CD14-positive monocyte (primary cell): ENCODE measurements at regions not wholly inside any gene's neighbourhood (a gene's known extent, or its start where the extent isn't known, plus 50 kb on each side); places are given as distances from the start of the nearest gene placed in this dataset.

ENCODE experiments used
- DNase-seq, 3 donors: peaks; one replicate each; pipeline ENCODE4 v3.0.0-alpha.2; 2011 to 2022
- H2AFZ ChIP-seq: 2 replicates; pipeline ENCODE4 v1.6.0; 2012; ENCODE audit warnings: mild to moderate bottlenecking, low read depth, low read length, inconsistent platforms; ENCODE audit not compliant: insufficient read depth, poor library complexity, severe bottlenecking
- H3K27ac ChIP-seq, 2 donors: 1 replicate in 1 of 2; 2 replicates in 1 of 2; pipeline ENCODE4 v1.5.1; 2012 to 2013; ENCODE audit warnings: low read length in 2 of 2, control low read depth in 1 of 2, inconsistent platforms in 1 of 2, low read depth in 1 of 2, mild to moderate bottlenecking in 1 of 2
- H3K27me3 ChIP-seq, 2 donors: one replicate each; pipeline versions ENCODE4 v1.6.0 to v1.6.1; 2011 to 2013; ENCODE audit warnings: low read length in 2 of 2; ENCODE audit not compliant: control insufficient read depth in 2 of 2, insufficient read depth in 2 of 2
- H3K36me3 ChIP-seq, 2 donors: replicated peaks in 1 of 2; 1 replicate in 1 of 2; 2 replicates in 1 of 2; pipeline versions ENCODE4 v1.5.1 to v1.6.1; 2012 to 2013; ENCODE audit warnings: low read length in 2 of 2, control low read depth in 1 of 2, inconsistent platforms in 1 of 2, mild to moderate bottlenecking in 1 of 2; ENCODE audit not compliant: insufficient read depth in 2 of 2, control insufficient read depth in 1 of 2
- H3K4me1 ChIP-seq, 2 donors: 1 replicate in 1 of 2; 2 replicates in 1 of 2; pipeline versions ENCODE4 v1.5.1 to v1.6.1; 2012 to 2013; ENCODE audit warnings: low read length in 2 of 2, control low read depth in 1 of 2, inconsistent platforms in 1 of 2, mild to moderate bottlenecking in 1 of 2, moderate library complexity in 1 of 2; ENCODE audit not compliant: insufficient read depth in 2 of 2, control insufficient read depth in 1 of 2
- H3K4me2 ChIP-seq: replicated peaks from 2 replicates; pipeline ENCODE3; 2012; ENCODE audit warnings: low read length, moderate library complexity, mild to moderate bottlenecking; ENCODE audit not compliant: poor library complexity, severe bottlenecking; ENCODE audit errors: extremely low read depth
- H3K4me3 ChIP-seq, 3 experiments: fragments of 200-600 bp in 1 of 3; sonication (generic) in 1 of 3; replicated peaks in 1 of 3; 1 replicate in 2 of 3; 2 replicates in 1 of 3; pipeline ENCODE4 v1.5.1; 2011 to 2013; ENCODE audit warnings: low read length in 3 of 3, mild to moderate bottlenecking in 3 of 3, control low read depth in 2 of 3, low read depth in 2 of 3, inconsistent platforms in 1 of 3, moderate library complexity in 1 of 3
- H3K79me2 ChIP-seq: 2 replicates; pipeline ENCODE4 v1.6.0; 2012; ENCODE audit warnings: mild to moderate bottlenecking, control low read depth, inconsistent platforms, low read length, moderate library complexity; ENCODE audit not compliant: insufficient read depth
- H3K9ac ChIP-seq: 2 replicates; pipeline ENCODE4 v1.6.0; 2017; ENCODE audit warnings: low read length, mild to moderate bottlenecking; ENCODE audit not compliant: insufficient read depth, poor library complexity, severe bottlenecking
- H3K9me3 ChIP-seq, 2 donors: replicated peaks in 1 of 2; 1 replicate in 1 of 2; 2 replicates in 1 of 2; pipeline versions ENCODE4 v1.5.1 to v1.6.1; 2012 to 2013; ENCODE audit warnings: low read length in 2 of 2, control low read depth in 1 of 2; ENCODE audit not compliant: control insufficient read depth in 1 of 2, insufficient read depth in 1 of 2
- H4K20me1 ChIP-seq: 2 replicates; pipeline ENCODE4 v1.6.0; 2012; ENCODE audit warnings: mild to moderate bottlenecking, low read length, control low read depth, moderate library complexity; ENCODE audit not compliant: insufficient read depth
- H3K27ac Mint-ChIP-seq, 7 donors: one replicate each; pipeline ENCODE4 v1.8.0; 2020; ENCODE audit warnings: mild to moderate bottlenecking in 7 of 7, mixed read lengths in 7 of 7, moderate library complexity in 6 of 7, inconsistent platforms in 2 of 7
- H3K27me3 Mint-ChIP-seq, 3 donors: one replicate each; pipeline ENCODE4 v1.8.0; 2021 to 2022; ENCODE audit warnings: low read depth in 3 of 3, mild to moderate bottlenecking in 3 of 3, mixed read lengths in 3 of 3, moderate library complexity in 3 of 3, inconsistent platforms in 1 of 3
- H3K36me3 Mint-ChIP-seq, 2 donors: one replicate each; pipeline ENCODE4 v1.8.0; 2020; ENCODE audit warnings: mixed read lengths in 2 of 2, inconsistent platforms in 1 of 2, mild to moderate bottlenecking in 1 of 2
- H3K4me1 Mint-ChIP-seq: one replicate; pipeline ENCODE4 v1.8.0; 2020; ENCODE audit warnings: mild to moderate bottlenecking, mixed read lengths
- H3K4me3 Mint-ChIP-seq, 2 donors: one replicate each; pipeline ENCODE4 v1.8.0; 2020; ENCODE audit warnings: mild to moderate bottlenecking in 2 of 2, mixed read lengths in 2 of 2, moderate library complexity in 1 of 2
- H3K9me3 Mint-ChIP-seq, 7 donors: one replicate each; pipeline ENCODE4 v1.8.0; 2020 to 2022; ENCODE audit warnings: mixed read lengths in 7 of 7, mild to moderate bottlenecking in 6 of 7, moderate library complexity in 6 of 7, inconsistent platforms in 2 of 7
- CTCF ChIP-seq: fragments of 200-600 bp; IDR thresholded peaks from one replicate; pipeline ENCODE4 v1.8.0; 2022; ENCODE audit warnings: antibody characterized with exemption, mild to moderate bottlenecking
- WGBS: methylation state at CpG from one replicate; pipeline ENCODE4 v1.1.5; 2013; ENCODE audit warnings: missing lambda C conversion rate; ENCODE audit not compliant: insufficient coverage; 5-methylcytosine and 5-hydroxymethylcytosine counted together
- intact Hi-C, 2 donors: fragments of 100-400 bp; cut with micrococcal nuclease; formaldehyde crosslinking; loops; one replicate each; pipeline versions ENCODE4 v1.15.0 to v1.15.1; 2023

- Mint-ChIP-seq H3K36me3 (no peaks in the 10 kb centered on the region), H3K4me3 (no peak overlapping the region), H3K27ac (no peak overlapping the region), H3K4me1 (no peaks in the 10 kb centered on the region), H3K9me3 (peaks cover 0 to 9% (median 4%) of the 10 kb centered on the region in 7 donors), H3K27me3 (no peaks in the 10 kb centered on the region)
- H4K20me1 ChIP-seq = no peaks in the 10 kb centered on the region
- intact Hi-C loops = no loop called here
- no peak overlapping the region for H3K9ac ChIP-seq
- H2AFZ ChIP-seq = no peak overlapping the region
- H3K4me3 ChIP-seq = no peak overlapping the region
- no peaks in the 10 kb centered on the region for H3K79me2 ChIP-seq
- H3K27ac ChIP-seq = no peak overlapping the region
- no peak for TF ChIP-seq CTCF
- no peaks in the 10 kb centered on the region for H3K27me3 ChIP-seq
- no peaks in the 10 kb centered on the region for H3K36me3 ChIP-seq
- WGBS = no CpG with 5 or more reads among the region's 2 CpGs
- DNase-seq = no peak
- H3K4me2 ChIP-seq = no peak overlapping the region
- H3K4me1 ChIP-seq = no peaks in the 10 kb centered on the region
- H3K9me3 ChIP-seq = peaks cover 0 to 4% of the 10 kb centered on the region in 2 donors
Observed at GRCh38 chr13:76160961-76161925, 525.1 kb downstream of the LMO7 start.

- H3K4me3 Mint-ChIP-seq = no peak overlapping the region
- no peak overlapping the region for H2AFZ ChIP-seq
- intact Hi-C loops = no loop called here
- H3K4me3 ChIP-seq = no peak overlapping the region
- H3K27ac Mint-ChIP-seq = no peak overlapping the region
- no peaks in the 10 kb centered on the region for H3K4me1 Mint-ChIP-seq
- H3K36me3 Mint-ChIP-seq = no peaks in the 10 kb centered on the region
- H3K36me3 ChIP-seq = no peaks in the 10 kb centered on the region
- H3K79me2 ChIP-seq = no peaks in the 10 kb centered on the region
- peaks cover 0 to 9% (median 4%) of the 10 kb centered on the region in 7 donors for H3K9me3 Mint-ChIP-seq
- H3K27me3 ChIP-seq = no peaks in the 10 kb centered on the region
- H3K4me2 ChIP-seq = no peak overlapping the region
- H3K4me1 ChIP-seq = no peaks in the 10 kb centered on the region
- no peak overlapping the region for H3K27ac ChIP-seq
- no peak for DNase-seq
- H3K27me3 Mint-ChIP-seq = no peaks in the 10 kb centered on the region
- no peaks in the 10 kb centered on the region for H4K20me1 ChIP-seq
- no CpG with 5 or more reads among the region's 4 CpGs for WGBS
- no peak for TF ChIP-seq CTCF
- peaks cover 0 to 4% of the 10 kb centered on the region in 2 donors for H3K9me3 ChIP-seq
- no peak overlapping the region for H3K9ac ChIP-seq
Observed at GRCh38 chr13:76160506-76160905, 524.4 kb downstream of the LMO7 start.
